Suppressor macrophage treated with lipopolysaccharide for 1 hour (primary cell): ENCODE measurements at regions not wholly inside any gene's neighbourhood (a gene's known extent, or its start where the extent isn't known, plus 50 kb on each side); places are given as distances from the start of the nearest gene placed in this dataset.
"Not testable (repeated sequence)": the region's sequence is repeated elsewhere in the genome, so short reads cannot be mapped to it uniquely, and the experiment has no call there.

Experiments used
- DNase-seq, 3 donors: peaks; one replicate each; pipeline ENCODE4 v3.0.0-alpha.2; 2020 to 2022

DNA sequence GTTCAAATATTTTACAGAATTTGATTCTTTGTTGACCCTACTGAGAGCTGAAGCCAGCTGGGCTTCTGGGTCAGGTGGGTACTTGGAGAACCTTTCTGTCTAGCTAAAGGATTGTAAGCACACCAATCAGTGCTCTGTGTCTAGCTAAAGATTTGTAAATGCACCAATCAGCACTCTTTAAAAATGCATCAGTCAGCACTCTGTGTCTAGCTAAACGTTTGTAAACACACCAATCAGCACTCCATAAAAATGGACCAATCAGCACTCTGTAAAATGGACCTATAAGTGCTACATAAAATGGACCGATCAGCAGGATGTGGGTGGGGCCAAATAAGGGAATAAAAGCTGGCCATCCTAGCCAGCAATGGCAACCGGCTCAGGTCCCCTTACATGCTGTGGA lies 76.4 kb upstream of the TMSB4Y start:
- DNase-seq: not testable (repeated sequence)

DNA sequence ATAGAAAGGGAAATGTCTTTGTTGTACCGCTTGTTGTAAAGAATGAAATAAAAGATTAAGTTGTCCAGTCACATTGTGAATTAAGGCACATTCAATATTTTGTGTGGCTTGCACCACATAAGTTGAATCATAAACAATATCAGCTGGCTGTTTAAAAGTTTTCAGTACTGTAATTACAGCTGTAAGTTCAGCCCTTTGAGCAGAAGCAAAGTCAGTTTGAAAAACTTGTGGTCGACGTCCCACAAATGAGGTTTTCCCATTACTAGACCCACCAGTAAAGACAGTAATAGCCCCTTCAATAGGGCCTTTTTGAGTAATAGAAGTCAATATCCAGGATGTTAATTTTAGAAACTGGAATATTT lies 87.8 kb upstream of the TMSB4Y start:
- DNase-seq: no peak

DNA sequence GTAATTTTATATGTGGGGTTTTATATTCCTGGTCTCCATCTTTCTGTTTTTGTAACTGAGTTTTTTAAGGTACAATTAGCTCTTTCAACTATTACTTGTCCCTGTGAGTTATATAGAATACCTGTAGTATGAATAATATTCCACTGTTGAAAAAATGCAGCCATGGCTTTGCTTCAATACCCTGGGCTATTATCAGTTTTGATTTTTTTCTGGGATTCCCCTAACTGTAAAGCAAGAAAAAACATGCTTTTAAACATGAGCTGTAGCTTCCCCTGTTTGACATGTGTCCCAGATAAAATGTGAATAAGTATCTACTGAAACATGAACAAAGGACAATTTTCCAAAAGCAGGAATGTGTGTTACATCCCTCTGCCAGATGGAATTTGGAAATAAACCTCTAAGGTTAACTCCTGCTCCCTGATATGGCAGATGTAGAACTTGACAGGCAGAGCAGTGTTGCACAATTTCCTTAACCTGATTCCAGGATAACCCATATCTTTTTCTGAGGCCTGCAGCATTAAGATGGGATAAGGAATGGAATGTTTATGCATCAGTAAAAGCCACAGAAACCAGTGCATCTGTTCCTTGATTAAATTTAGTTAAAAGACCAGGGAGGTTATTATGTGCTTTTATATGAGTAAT lies 88.3 kb upstream of the TMSB4Y start:
- DNase-seq: no peak

DNA sequence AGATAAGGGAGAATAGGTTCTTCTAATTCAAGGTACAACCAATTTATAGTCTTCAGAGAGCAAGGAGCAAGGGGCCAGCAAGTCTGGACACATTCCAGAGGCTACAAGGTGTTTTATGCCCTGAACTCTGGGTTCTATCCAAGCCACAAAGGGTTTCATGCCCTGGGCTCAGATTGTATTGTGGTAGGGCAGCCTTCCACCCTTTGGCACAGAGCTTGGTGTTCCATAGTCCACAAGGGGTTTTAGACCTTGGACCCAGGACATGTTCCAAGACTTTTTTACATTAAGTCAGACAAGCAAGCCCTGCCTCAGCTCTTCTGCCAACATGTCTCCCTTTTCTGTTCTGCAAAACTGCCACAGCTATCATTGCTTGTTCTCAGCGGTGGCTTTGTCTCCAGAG lies 90.8 kb upstream of the TMSB4Y start:
- no peak for DNase-seq

DNA sequence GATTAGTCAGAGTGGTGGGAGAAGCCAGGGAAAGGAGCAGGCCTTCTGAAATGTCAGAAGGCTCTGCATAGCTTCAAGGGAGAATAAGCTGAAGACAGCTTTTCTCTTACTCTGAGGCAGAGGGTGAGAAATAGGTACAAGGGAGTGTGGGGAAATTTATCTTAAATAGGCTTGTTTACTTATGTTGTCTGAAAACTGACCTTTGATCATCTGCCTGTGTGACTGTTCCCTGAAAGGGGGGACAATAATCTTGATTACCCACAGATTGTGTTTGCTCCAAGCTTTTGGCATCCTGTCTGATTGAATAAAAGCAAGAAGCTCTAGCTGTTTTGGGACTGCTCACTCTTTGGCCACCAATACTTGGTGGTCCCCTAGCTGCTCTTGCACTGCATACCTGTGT lies 91.7 kb upstream of the TMSB4Y start:
- no peak for DNase-seq

DNA sequence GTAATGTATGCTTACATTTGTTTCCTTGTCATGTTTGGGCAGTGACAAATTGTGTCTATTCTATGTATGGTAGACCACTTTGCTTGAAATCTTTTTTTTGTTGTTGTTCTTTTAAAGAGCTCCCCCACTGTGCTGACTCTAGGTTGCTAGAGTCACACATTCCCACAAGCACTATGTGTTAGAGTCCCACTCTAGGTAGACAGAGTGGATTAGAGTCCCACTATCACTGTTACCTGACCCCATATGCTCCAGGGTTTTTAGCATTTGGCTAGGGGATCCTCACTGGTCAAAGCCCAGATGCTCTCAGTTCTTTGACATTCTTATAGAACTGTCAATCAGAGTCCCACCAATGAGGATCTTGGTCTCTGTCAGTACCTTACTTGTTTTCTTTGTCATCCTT lies 111.2 kb upstream of the TMSB4Y start:
- DNase-seq: no peak

DNA sequence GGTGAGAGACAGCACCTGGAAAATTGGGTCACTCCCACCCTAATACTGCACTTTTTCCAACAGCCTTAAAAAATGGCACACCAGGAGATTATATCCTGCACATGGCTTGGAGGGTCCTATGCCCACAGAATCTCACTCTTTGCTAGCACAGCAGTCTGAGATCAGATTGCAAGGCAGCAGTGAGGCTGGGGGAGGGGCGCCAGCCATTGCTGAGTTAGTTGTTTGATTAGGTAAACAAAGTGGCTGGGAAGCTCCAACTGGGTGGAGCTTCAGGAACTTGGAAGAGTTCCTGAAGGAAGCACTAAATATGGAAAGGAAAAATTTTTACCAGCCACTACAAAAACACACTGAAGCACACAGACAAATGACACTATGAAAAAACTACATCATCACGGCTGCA lies 91.1 kb upstream of the UTY start:
- DNase-seq: not testable (repeated sequence)

DNA sequence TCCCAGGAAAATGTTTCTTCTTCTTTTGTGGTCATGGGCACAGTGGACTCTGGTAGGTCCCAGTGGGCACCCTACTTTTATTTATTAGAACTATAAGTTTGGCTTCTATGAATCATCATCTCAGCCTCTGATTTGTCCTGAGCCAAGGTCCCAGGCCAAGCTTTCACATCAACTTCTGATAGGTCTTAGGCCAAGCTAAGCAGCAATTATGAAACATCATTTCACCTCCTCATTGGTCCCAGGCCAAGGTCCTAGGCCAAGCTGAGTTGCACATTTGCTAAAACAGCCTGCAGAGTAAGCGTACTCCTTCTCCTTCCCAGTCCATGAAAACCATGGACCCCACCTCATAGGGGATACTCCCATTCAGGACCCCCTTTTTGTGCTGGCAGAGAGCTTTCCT lies 87.4 kb upstream of the UTY start:
- DNase-seq: no peak

DNA sequence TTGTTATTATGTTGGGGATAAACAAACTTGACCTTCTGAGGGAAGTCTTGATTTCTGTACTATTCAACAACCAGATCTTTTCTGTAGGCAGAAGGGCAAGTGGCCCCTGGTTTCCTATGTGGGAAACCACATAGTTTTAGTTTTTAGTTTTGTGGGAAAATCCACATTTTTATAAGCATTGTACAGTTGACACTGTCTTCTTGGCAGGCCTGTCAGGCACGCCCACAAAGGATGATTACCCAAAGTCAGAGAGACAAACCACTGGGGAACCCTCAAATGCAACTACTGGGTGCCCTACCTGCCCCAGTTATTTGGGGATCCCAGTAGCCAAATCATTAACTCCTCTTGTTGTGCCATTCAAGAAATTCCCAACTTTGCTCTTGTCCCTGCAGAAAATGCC lies 75.1 kb upstream of the UTY start:
- no peak for DNase-seq

DNA sequence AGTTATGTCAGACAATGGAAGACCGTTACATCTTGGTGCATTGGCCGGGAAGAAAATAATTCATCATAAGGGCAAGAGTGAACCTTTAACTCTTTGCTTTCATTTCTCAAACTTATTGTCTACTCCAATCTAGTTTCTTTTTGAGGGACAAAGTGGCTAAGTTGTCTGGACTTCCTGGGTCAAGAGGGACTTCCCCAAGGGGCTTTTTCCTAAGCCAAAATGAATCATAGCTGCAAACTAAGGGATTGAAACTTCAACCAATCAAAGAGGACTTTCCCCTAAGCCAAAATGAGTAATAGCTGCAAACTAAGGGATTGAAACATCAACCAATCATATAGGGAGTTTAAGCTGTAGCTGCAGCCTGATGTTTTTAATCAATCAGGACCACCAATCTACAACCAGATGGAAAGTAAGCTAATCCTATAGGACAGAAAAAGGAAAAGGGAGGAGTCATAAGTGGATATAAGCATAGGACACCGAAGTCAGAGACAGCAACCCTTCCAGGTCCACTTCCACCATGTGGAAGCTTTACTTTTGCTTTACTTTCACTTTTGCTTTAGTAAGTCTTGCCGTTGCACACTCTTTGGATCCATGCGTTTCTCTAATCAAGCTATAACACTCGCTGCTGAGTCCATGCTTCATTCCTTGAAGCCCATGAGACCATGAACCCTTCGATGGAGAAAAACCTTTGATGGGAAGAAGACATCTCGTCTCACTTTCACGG lies 72.7 kb upstream of the UTY start:
- peak; percentile 23 to 50 (median 30) for DNase-seq

DNA sequence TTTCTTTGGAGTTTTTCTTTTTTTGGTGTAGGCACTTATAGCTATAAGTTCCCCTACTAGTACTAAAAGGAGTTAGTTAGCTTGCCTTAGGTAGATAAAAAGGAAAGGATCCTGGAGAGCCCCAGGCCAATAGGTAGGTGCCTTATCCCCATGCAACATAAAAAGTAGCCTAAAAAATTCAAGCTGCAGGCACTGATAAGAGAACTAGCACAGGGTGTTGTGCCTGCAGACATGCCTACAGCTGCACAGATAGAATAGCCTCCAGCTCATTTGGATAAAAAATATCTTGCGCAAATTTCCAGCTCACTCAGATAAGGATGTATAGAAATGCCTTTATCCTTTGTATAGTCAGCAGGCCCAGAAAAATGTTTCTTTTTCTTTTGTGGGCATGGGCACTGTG lies 71.4 kb upstream of the UTY start:
- no peak for DNase-seq

DNA sequence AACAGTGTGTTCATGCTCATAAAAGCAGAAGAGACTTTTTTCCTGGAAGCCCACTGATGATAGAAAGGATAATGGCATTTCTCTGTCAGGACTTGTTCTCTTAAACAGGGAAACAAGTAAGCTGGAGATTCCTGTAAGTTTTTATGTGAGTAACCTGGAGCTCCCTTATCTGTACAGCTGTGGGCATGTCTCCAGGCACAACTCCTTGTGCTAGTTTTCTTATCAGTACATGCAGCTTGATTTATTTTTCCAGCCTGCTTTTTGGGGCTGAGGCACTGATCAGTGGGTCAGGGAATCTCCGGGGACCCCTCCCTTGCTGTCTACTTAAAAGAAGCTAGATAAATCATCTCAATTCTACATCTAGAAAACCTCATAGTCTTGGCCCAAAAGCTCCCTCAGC lies 64.7 kb upstream of the UTY start:
- no peak for DNase-seq

DNA sequence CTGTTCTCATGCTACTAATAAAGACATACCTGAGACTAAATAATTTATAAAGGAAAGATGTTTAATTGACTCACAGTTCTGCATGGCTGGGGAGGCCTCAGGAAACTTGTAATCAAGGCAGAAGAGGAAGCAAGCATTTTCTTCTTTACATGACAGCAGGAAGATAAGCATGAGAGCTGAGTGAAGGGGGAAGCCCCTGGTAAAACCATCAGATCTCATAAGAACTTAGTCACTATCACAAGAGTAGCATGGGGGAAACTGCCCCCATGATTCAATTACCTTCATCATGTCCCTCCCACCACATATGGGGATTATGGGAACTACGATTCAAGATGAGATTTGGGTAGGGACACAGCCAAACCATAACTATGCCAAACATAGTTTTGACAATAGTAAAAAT lies 58.1 kb upstream of the UTY start:
- DNase-seq: no peak
